SU-DHL-6 (cell line): ENCODE measurements at regions not wholly inside any gene's neighbourhood (a gene's known extent, or its start where the extent isn't known, plus 50 kb on each side); places are given as distances from the start of the nearest gene placed in this dataset.

Experiments used
- H2AFZ ChIP-seq: fragments of 200-600 bp; sonication (generic); 2 replicates; pipeline ENCODE4 v1.6.1; 2014; ENCODE audit warnings: low read depth, mild to moderate bottlenecking, moderate library complexity, mixed read lengths, antibody characterized with exemption, low read length; ENCODE audit not compliant: severe bottlenecking
- H3F3A ChIP-seq: fragments of 200-600 bp; shearing (Covaris generic); 2 replicates; pipeline ENCODE4 v1.6.0; 2016; ENCODE audit warnings: antibody characterized with exemption, mild to moderate bottlenecking; ENCODE audit not compliant: insufficient read depth
- H3K27ac ChIP-seq: fragments of 200-600 bp; sonication (generic); 2 replicates; pipeline ENCODE4 v1.5.1; 2016; ENCODE audit warnings: low read depth, mild to moderate bottlenecking, low read length, moderate library complexity, mixed read lengths
- H3K27me3 ChIP-seq: fragments of 200-600 bp; sonication (generic), shearing (Covaris generic); 2 replicates; pipeline ENCODE4 v1.6.0; 2014; ENCODE audit warnings: mild to moderate bottlenecking, low read length
- H3K36me3 ChIP-seq: fragments of 200-600 bp; sonication (generic); 2 replicates; pipeline ENCODE4 v1.6.1; 2014; ENCODE audit warnings: mild to moderate bottlenecking, low read length, mixed read lengths
- H3K4me2 ChIP-seq: fragments of 300-600, 200-600 bp; shearing (Covaris generic), sonication (generic); 2 replicates; pipeline ENCODE4 v1.6.0; 2014; ENCODE audit warnings: low read length, low read depth, mild to moderate bottlenecking; ENCODE audit not compliant: poor library complexity, severe bottlenecking
- H3K4me3 ChIP-seq: fragments of 200-600 bp; sonication (generic); 2 replicates; pipeline ENCODE4 v1.5.1; 2014; ENCODE audit warnings: antibody characterized with exemption, low read length, mild to moderate bottlenecking, mixed read lengths; ENCODE audit not compliant: insufficient read depth, poor library complexity, severe bottlenecking
- H3K79me2 ChIP-seq: fragments of 200-600 bp; sonication (generic); 2 replicates; pipeline ENCODE4 v1.6.1; 2014; ENCODE audit warnings: mild to moderate bottlenecking, low read length, moderate library complexity; ENCODE audit not compliant: insufficient read depth
- H3K9ac ChIP-seq: fragments of 200-600 bp; sonication (generic); 2 replicates; pipeline ENCODE4 v1.7.0; 2014; ENCODE audit warnings: mild to moderate bottlenecking, low read length
- H3K9me2 ChIP-seq: fragments of 200-600 bp; sonication (generic); replicated peaks from 2 replicates; pipeline ENCODE4 v1.6.1; 2014; ENCODE audit warnings: low read length; ENCODE audit not compliant: insufficient read depth
- H3K9me3 ChIP-seq: fragments of 200-600 bp; sonication (generic); 2 replicates; pipeline ENCODE4 v1.6.1; 2014; ENCODE audit warnings: low read length, mixed read lengths; ENCODE audit not compliant: insufficient read depth
- H4K20me1 ChIP-seq: fragments of 200-600 bp; sonication (generic); 2 replicates; pipeline ENCODE4 v1.6.1; 2014; ENCODE audit warnings: low read depth, mild to moderate bottlenecking, antibody characterized with exemption, low read length, moderate library complexity, mixed read lengths
- EZH2phosphoT487 ChIP-seq: fragments of 200-600 bp; sonication (generic), shearing (Covaris generic); conservative IDR thresholded peaks from 2 replicates; pipeline ENCODE4 v1.6.1; 2018; ENCODE audit warnings: mild to moderate bottlenecking, antibody characterized with exemption, low read length, moderate library complexity, mixed read lengths
- TF ChIP-seq, protein P1 (sequence below): fragments of 200-600 bp; sonication (generic); IDR thresholded peaks from one replicate; pipeline ENCODE4 v1.5.1; 2017; ENCODE audit warnings: antibody characterized with exemption, mild to moderate bottlenecking, low read length, moderate library complexity; ENCODE audit not compliant: insufficient read depth, poor library complexity, severe bottlenecking

DNA sequence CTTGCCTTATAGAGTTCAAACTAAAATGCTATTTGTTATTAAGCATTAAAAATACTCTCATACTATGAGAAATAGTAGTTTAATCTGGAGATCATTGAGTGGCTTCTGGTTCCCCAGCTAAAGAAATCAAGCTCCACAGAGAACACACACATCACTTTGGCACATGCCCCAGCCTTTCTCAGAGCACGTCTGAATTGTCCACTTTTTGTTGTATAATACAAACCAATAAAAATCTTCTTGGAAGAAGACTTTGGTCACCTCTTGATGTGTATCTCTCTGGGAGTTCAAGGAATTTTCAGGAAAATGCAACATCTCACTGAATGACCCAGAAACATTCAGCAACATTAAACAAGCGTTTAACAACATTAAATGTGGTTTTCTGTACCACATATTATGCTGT, 413.9 kb downstream of the GALC start:
- no peak overlapping the region for H3K9ac ChIP-seq
- H3K4me3 ChIP-seq: no peak overlapping the region
- no peaks in the 10 kb centered on the region for H3K27me3 ChIP-seq
- H3K4me2 ChIP-seq: no peak overlapping the region
- H4K20me1 ChIP-seq: no peaks in the 10 kb centered on the region
- no peaks in the 10 kb centered on the region for H3K79me2 ChIP-seq
- H3K9me3 ChIP-seq: no peaks in the 10 kb centered on the region
- H2AFZ ChIP-seq: no peak overlapping the region
- no peaks in the 10 kb centered on the region for H3F3A ChIP-seq
- no peak for TF ChIP-seq EZH2phosphoT487
- TF ChIP-seq, protein P1, sequence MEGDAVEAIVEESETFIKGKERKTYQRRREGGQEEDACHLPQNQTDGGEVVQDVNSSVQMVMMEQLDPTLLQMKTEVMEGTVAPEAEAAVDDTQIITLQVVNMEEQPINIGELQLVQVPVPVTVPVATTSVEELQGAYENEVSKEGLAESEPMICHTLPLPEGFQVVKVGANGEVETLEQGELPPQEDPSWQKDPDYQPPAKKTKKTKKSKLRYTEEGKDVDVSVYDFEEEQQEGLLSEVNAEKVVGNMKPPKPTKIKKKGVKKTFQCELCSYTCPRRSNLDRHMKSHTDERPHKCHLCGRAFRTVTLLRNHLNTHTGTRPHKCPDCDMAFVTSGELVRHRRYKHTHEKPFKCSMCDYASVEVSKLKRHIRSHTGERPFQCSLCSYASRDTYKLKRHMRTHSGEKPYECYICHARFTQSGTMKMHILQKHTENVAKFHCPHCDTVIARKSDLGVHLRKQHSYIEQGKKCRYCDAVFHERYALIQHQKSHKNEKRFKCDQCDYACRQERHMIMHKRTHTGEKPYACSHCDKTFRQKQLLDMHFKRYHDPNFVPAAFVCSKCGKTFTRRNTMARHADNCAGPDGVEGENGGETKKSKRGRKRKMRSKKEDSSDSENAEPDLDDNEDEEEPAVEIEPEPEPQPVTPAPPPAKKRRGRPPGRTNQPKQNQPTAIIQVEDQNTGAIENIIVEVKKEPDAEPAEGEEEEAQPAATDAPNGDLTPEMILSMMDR: no peak
- H3K9me2 ChIP-seq: no peaks in the 10 kb centered on the region
- no peaks in the 10 kb centered on the region for H3K36me3 ChIP-seq
- H3K27ac ChIP-seq: no peak overlapping the region

DNA sequence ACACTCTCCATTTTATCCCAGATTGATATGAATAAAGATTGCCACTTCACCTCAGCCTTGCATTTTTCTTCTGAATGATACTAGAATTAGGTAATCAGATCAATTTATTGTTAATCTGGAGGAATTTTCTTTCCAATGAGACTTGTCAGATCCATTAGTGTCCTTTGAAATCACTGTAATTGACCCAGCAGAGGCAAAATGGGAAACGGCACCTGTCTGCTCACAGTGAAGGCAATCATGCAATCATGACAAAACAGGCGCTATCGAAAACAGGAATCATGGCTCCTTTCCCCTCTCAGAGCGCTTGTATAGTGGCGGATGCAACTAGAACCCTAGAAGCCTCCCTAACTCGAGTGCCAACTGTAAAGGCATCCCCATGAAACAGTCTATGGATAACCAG, 417.6 kb downstream of the GALC start:
- no peak for TF ChIP-seq EZH2phosphoT487
- TF ChIP-seq, protein P1: no peak
- Histone ChIP-seq H3K9me3 (no peaks in the 10 kb centered on the region), H3K9me2 (no peaks in the 10 kb centered on the region), H3F3A (no peaks in the 10 kb centered on the region), H3K36me3 (no peaks in the 10 kb centered on the region), H3K27me3 (no peaks in the 10 kb centered on the region), H3K4me2 (no peak overlapping the region), H4K20me1 (no peaks in the 10 kb centered on the region), H3K9ac (no peak overlapping the region), H3K27ac (no peak overlapping the region), H2AFZ (no peak overlapping the region), H3K79me2 (no peaks in the 10 kb centered on the region), H3K4me3 (no peak overlapping the region)

DNA sequence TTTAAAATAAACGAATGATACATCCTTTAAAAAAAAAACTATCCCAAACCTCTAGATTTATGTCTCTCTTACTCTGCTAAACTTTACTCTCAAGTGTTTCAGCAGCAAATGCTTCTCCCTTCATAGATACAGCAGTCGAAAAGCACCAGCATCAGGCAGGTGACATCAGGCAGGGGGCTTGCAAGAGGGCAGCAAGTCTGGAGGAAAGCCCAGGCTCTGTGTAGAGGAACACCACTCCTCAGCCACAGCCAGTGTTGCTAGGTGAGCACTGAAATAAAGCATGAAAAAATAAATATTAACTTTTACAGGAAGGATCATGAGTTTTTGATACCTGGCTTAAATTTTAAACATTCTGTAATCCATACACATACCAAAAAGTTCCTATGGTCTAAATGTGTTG, 419.4 kb downstream of the GALC start:
- TF ChIP-seq, protein P1: no peak
- no peak for TF ChIP-seq EZH2phosphoT487
- Histone ChIP-seq H3K4me2 (no peak overlapping the region), H3F3A (no peaks in the 10 kb centered on the region), H3K79me2 (no peaks in the 10 kb centered on the region), H2AFZ (no peak overlapping the region), H3K9ac (no peak overlapping the region), H3K9me3 (no peaks in the 10 kb centered on the region), H3K27ac (no peak overlapping the region), H3K36me3 (no peaks in the 10 kb centered on the region), H4K20me1 (no peaks in the 10 kb centered on the region), H3K27me3 (no peaks in the 10 kb centered on the region), H3K4me3 (no peak overlapping the region), H3K9me2 (no peaks in the 10 kb centered on the region)
